M059J (cell line): ENCODE measurements at regions not wholly inside any gene's neighbourhood (a gene's known extent, or its start where the extent isn't known, plus 50 kb on each side); places are given as distances from the start of the nearest gene placed in this dataset.
"Not testable (repeated sequence)": the region's sequence is repeated elsewhere in the genome, so short reads cannot be mapped to it uniquely, and the experiment has no call there.

Source experiments
- DNase-seq: peaks from one replicate; pipeline ENCODE4 v3.0.0-alpha.2; 2012; ENCODE audit warnings: low read depth

DNA sequence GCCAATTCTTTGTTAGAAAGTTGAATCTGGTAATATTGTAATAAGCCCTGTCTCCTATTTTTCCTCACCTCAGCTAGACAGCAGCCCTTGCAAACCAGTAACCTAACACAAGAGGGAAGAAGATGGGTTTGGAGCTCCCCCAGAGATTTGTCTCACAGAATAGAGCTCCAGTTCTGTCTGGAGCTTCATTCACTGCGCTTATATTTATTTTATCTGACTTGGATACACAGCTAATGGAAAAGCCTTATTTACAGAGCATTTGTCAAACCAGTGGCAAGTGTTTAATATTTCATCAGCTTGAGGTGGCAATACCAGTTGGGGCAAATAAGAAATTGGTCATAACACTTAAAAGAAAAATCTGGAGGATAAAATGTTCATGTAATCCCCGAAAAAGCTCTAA lies 1094.0 kb downstream of the FSCB start:
- no peak for DNase-seq

DNA sequence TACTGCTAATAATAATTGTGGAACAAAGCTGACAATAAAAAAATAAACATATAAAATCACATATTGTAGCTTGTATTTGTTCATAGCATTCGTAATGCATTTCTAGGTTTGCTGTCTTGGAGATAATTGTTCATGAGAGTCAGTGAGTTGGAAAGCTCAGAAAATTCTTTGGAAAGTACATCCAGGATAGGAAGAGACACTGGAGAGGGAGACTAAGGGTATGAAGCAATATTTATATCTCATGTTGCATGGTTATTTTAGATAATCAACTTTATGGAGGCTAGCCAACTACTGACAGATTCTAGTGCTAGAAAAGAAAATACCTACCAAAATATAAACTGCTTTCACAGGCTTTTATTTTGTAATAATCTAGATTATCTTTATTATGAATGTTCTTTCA lies 1095.2 kb downstream of the FSCB start:
- DNase-seq = no peak

DNA sequence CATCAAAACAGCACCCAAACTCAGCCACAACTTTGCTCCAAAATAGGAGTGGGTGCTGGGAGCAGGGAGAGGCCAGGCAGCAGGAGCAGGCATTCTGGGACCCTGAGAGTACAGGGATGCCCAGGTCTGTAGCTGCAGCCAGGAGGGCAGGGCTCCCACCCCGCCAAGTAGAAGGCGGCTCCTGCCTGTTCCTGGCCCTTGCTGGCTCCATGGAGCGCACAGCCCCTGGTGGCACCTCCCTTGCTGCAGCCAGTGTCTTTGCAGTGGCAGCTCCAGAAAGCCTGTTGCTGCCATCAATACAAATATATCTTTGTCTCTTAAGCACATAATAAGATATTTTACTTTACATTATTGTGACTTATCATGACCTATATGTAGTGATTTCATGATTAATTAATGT lies 1096.5 kb downstream of the FSCB start:
- no peak for DNase-seq

DNA sequence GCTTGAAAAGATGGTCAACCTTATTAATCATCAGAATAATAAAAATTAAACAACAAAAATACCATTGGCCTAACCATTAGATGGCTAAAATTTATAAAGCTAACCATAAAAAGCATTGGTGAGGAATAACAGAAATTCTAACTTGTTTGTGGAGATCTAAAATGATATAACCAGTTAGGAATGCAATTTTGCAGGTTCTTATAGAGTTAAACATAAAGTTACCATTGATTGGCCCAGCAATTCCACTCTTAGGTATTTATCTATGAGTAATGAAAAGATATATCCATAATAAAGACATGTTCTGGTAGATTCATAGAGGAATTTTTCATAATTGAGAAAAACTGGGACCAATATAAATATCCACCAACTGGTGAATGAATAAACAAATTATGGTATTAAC lies 1098.6 kb downstream of the FSCB start:
- no peak for DNase-seq

DNA sequence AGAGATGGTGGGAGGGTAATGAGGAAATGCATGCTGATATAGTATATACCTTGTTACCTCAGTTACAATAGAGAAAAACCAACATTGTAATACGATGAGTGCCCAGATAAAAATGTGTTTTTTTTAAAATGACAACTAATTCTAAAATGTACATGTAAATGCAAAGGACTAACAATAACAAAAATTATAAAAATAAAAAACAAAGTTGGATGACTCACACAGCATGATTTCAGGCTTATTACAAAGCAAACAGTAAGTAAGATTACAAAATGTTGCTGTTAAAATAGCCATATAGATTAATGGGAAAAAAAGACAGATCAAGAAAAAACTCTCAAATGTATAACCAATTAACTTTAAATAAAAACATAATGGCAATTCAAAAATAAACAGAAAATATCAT lies 1099.4 kb downstream of the FSCB start:
- no peak for DNase-seq

DNA sequence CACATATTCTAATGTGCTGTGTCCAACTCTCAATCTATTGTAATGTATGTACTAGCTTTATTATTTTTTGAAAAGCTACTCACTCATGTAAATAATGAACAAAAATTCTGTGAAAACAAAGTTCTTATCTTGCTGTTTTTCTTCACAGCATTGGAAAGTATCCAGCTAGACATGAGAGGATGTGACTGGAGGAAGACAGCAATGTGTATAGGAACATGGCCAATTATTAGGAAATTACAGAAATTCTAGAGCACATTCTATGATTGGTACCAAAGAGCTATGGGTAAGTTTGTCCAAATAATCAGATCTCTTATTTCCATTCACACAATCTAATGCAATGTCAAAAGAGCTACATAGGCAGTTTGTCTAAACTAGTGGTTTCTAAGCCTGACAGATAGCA lies 1100.2 kb downstream of the FSCB start:
- DNase-seq = no peak

DNA sequence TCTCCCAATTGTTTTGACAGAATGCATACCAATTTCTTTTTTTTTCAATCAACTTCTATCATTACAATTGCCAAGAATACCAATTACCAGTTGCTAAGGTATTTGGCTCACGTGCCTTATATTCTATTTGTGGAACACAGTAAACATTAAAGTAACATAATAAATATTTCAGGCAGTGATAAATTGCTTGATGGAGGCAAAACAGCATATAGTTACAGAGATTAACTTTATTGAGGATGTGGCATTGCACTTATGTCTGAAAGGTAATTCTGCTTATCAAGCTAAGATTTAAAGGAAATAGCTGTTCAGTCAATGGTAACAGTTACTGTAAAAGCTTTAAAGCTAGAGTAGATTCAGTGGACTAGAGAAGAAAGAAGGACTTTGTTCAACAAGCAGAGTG lies 1107.8 kb downstream of the FSCB start:
- DNase-seq = no peak

DNA sequence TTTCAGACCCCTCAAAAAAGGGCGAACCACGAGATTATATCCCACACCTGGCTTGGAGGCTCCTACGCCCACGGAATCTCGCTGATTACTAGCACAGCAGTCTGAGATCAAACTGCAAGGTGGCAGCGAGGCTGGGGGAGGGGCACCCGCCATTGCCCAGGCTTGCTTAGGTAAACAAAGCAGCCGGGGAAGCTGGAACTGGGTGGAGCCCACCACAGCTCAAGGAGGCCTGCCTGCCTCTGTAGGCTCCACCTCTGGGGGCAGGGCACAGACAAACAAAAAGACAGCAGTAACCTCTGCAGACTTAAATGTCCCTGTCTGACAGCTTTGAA lies 1136.6 kb downstream of the FSCB start:
- DNase-seq = not testable (repeated sequence)

DNA sequence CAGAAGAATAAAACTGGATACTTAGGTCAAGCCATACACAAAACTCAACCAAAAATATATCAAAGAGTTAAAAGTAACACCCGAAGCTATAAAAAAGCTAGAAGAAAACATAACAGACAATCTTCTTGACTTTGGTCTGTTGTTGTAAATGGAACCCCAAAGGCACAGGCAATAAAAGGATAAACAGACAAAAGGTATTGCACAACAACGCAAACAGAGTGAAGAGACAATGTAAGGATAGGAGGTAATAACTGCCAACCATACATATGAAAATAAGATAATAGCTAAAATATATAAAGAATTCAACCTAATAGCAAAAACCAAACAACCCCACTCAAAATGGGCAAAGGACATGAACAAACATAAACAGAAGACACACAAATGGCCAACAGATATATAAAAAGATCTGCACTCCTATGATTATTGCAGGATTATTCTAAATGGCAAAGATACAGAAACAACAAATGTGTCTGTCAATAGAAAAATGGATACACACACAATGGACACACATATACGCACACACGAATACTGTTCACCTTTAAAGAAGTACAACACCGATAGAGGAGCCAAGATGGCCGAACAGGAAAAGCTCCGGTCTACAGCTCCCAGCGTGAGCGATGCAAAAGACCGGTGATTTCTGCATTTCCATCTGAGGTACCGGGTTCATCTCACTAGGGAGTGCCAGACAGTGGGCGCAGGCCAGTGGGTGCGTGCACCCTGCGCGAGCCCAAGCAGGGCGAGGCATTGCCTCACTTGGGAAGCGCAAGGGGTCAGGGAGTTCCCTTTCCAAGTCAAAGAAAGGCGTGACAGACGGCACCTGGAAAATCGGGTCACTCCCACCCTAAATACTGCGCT lies 1137.1 kb downstream of the FSCB start:
- no peak for DNase-seq

DNA sequence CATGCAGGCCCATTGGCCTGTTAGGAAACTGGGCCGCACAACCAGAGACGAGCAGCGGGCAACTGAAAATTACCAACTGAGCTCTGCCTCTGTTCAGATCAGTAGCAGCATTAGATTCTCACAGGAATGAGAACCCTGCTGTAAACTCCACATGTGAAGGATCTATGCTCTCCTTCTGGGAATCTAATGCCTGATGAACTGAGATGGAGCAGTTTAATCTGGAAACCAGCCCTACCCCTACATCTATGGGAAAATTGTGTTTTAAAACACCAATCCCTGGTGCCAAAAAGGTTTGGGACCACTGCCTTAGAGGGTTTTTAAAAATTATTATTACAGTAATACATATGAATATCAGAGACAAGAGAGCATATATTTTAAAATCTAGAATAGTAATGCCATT lies 1144.5 kb downstream of the FSCB start:
- no peak for DNase-seq

DNA sequence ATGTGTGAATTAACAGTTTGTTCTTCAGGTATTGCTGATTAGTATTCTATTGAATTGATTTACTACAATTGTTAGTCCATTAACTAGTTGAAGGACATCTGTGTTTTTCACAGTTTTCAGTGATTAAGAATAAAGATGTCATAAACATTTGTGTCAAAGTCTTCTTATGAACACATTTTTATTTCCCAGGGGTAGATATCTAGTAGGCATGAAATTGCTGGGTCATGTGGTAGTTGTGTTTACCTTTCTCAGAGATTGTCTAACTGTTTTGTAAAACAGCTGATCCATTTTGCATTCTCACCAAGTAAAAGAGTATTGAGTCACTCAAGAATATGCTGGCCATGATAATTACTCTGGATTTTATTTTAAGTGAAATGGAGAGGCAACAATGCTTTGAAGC lies 1145.3 kb downstream of the FSCB start:
- DNase-seq = no peak

DNA sequence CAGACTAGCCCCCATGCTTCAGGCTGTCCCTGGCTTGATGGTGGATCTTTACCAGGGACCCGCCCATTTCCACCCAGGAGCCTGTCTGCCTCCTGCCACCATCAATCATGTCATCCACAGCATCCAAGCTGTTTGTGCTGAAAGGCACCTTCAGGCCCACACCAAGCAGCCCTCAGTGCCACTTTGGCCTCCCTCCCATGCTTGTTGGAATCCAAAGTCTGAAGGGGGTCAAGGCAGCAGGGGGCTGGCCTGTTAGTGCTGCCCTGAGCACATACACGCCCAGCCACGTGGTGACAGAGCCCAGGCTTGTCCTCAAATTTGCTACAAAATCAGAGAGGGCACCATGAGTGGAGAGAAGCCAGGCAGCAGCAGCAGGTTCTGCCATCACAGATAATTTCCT lies 1146.8 kb downstream of the FSCB start:
- DNase-seq = no peak

DNA sequence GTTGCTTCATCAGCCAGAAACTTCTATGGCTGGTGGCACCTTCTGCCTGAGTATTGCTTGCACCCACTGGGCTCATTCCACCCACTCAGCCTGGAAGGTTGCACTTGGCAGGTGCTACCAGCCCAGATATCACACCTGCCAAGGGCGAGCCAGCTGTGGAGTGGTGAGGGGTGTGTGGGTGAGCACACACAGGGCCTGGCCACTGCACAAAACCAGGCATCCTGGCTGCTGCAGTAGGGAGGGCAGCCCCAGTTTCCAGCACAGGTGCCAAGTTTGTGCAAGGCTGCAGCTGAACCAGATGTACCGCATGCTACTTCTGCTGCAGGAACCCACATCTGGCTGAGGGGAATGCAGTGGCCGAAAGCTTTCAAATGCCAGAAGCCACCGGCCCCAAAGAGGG lies 1147.8 kb downstream of the FSCB start:
- DNase-seq = no peak

DNA sequence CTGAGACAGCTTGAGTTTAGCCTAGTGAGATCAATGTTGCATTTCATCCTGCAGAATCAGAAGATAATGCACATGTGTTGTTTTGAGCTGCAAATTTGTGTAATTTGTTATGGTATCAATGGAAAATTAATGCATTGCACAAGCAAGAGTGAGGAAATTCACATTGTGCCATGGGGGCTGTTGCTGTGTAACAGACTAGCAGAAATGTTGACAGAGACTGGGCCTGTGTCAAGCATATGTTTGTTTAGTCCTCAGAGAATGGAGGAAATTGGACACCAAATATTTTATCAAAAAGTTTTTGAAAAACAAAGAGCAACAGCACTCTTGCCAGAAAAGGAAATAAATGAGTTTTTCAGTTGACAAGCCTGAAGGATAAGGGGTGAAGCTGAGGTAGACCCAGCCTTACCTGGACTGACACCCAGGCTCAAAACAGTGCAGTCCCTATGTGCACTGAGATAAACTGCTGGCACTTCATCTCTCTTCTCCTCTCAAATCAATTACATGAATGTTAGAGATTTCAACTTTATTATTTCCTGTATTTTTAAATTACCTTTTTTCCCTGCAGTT lies 1150.0 kb downstream of the FSCB start:
- no peak for DNase-seq

DNA sequence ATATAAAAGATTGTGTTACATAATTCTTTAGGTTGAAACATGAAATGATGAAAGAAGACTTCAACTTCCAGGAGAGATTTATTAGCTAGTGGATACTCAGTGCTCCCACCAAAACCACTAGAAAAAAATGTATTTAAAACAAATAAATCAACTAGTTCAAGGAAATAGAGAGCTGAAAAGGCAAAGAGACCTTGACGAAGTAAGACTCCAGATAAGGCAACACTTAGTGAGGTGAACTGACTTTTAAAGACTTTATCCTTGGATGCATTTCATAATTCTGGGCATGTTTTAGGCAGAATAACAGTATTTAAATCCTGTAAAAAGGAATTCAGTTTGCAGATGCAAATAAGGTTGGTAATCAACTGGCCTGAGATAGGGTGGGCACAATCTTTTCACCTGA lies 1150.7 kb downstream of the FSCB start:
- DNase-seq = no peak

DNA sequence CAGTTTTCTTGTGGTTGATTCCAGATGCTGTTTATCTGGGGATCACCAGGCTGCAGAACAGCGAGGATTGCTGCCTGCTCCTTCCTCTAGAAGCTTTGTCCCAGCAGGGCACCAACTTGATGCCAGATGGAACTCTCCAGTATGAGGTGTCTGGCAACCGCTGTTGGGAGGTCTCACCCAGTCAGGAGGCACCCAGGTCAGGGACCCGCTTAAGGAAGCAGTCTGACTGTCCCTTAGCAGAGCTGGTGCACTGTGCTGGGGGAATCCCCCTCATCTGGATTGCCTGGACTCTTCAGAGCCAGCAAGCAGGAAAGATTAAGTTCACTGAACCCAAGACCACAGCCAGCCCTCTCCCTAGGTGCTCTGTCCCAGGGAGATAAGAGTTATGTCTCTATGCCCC lies 1165.2 kb downstream of the FSCB start:
- no peak for DNase-seq

DNA sequence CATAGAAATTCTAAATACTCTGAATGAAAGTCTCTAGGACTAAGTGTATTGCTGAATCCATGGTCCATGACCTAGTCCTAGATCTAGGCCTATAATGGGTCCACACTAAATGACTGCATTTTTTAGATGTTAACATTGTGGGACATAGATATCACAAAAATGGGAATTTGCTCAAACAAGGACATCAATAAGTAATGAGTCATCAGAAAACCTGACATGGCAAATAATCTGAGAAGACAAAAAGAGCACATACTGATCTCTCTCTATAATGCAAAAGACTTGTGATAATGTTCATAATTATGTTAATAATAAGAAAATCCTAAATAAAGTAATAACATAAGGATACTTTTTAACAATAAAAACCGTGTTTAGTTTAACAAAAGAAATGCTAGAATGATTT lies 1168.4 kb downstream of the FSCB start:
- DNase-seq = no peak

DNA sequence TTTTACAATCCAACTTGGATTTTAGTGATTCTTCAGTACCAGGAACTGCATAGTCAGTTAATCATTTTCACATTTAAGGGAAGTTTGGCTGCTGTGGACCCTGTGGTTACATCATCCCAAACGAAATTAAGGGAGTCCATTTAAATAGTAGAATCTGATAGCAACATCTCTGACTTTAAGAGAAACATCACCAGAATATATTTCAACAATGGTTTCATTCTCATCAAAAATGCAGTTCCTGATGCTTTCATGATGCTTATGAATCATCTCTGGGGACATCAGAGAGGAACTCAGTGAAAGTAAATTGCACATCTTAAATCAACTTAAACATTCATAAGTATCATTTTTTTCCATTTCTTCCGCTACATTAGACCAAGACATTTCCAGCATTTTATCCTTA lies 1170.7 kb downstream of the FSCB start:
- no peak for DNase-seq

DNA sequence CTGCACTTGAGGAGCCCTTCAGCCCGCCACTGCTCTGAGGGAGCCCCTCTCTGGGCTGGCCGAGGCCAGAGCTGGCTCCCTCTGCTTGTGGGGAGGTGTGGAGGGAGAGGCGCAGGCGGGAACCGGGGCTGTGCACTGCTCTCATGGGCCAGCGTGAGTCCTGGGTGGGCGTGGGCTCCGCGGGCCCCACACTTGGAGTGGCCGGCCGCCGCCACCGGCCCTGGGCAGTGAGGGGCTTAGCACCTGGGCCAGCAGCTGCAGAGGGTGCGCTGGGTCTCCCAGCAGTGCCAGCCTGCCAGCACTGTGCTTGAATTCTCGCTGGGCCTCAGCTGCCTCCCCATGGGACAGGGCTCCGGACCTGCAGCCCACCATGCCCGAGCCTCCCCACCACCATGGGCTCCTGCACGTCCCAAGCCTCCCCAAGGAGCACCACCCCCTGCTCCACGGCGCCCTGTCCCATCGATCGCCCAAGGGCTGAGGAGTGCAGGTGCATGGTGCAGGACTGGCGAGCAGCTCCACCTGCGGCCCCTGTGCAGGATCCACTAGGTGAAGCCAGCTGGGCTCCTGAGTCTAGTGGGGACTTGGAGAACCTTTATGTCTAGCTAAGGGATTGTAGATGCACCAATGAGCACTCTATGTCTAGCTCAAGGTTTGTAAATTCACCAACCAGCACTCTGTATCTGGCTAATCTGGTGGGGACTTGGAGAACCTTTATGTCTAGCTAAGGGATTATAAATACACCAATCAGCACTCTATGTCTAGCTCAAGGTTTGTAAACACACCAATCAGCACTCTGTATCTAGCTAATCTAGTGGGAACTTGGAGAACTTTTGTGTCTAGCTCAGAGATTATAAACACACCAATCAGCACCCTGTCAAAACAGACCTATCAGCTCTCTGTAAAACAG lies 1180.3 kb downstream of the FSCB start:
- not testable (repeated sequence) for DNase-seq

DNA sequence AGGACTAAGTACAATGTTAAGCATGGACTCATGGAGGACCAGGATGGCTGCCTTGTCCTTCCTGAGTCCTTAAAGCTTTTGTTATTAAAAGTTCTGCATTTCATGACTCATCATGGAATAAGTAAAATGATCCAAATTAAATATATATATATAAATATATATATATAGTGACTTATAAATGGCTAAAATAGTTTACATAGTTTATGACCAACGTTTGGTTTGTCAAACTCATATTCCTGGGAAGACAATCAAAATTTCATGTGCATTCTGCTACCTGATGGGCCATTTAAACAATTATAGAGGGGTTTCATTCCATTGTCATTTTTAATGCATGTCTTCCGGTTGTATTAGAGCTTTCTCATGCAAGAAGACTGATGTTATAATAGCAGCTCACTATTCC lies 1190.7 kb downstream of the FSCB start:
- no peak for DNase-seq

DNA sequence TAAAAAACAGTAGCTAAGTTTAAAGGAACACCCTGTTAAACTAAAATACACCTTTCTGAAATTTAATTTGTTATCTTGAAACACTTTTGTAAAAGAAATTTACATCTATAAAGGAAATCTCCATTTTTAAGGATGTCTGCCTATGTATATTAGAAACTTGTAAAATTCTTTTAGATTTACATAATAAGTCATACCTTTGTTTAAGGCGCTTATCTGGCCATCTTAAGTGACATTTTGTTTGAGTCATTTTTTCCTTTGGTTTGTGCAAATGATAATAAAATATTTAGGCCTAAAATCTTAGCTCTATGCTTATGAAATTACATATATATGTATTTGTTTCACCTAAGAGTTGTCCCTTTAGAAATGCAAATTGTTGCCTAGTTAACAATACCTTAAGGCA lies 1193.4 kb downstream of the FSCB start:
- no peak for DNase-seq

DNA sequence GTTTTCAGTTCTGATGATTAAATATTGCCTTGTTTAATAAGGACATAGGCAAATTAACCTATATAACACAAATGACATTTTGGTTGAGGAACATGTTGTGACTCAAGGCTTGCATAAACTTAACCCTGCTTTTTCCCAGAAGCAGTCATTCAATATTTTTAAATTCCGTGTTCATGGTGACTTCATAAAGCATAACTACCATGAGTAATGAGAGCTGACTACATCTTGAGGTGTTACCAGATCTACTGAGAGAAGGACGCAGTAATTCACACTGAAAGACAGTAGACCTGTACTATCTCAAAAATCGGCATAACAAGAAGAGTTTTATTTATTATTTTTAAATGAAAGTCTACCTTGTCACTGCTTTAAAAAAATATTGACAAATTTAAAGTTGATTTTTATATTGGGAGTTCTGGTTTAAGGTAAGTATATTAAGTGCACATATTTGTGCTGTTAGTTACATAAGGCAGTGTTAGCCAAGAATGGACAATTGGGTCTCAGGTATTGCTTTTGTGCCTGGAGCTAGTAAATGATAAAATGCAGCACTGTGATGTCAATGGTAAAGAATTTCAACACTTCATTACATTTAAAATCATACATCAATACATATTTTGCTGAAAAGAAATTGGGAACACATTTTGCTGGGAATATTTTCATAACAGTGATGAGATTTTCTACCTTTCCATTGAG lies 1198.5 kb downstream of the FSCB start:
- no peak for DNase-seq
